Heart right ventricle (tissue), 16 donors: ENCODE measurements at regions not wholly inside any gene's neighbourhood (a gene's known extent, or its start where the extent isn't known, plus 50 kb on each side); places are given as distances from the start of the nearest gene placed in this dataset.

Source experiments
- ATAC-seq, 8 donors: fragments of 200-7000 bp; cut with Tn5 transposase; one replicate each; pipeline ENCODE4 v1.9.1; 2020; ENCODE audit warnings: mild to moderate bottlenecking in 8 of 8, moderate library complexity in 8 of 8, moderate number of reproducible peaks in 1 of 8
- DNase-seq, 2 donors: peaks; one replicate each; pipeline ENCODE4 v3.0.0-alpha.2; 2020
- H3K27ac ChIP-seq, 10 donors: fragments of 200-600 bp; sonication (generic) in 2 of 10; one replicate each; pipeline versions ENCODE4 v1.5.0 to v1.8.0; 2020 to 2022; ENCODE audit warnings: mild to moderate bottlenecking in 3 of 10
- H3K27me3 ChIP-seq, 7 donors: fragments of 200-600 bp; one replicate each; pipeline ENCODE4 v1.8.0; 2021 to 2022; ENCODE audit warnings: mild to moderate bottlenecking in 2 of 7
- H3K36me3 ChIP-seq, 9 donors: fragments of 200-600 bp; sonication (generic) in 1 of 9; one replicate each; pipeline versions ENCODE4 v1.5.0 to v1.8.0; 2020 to 2022; ENCODE audit warnings: mild to moderate bottlenecking in 2 of 9
- H3K4me1 ChIP-seq, 9 donors: fragments of 200-600 bp; sonication (generic) in 1 of 9; one replicate each; pipeline versions ENCODE4 v1.5.0 to v1.8.0; 2020 to 2022; ENCODE audit warnings: mild to moderate bottlenecking in 4 of 9
- H3K4me3 ChIP-seq, 10 donors: fragments of 200-600 bp; sonication (generic) in 2 of 10; one replicate each; pipeline versions ENCODE4 v1.5.0 to v1.8.0; 2020 to 2022; ENCODE audit warnings: mild to moderate bottlenecking in 7 of 10, moderate library complexity in 2 of 10
- H3K9me3 ChIP-seq, 11 donors: fragments of 200-600 bp in 10 of 11; sonication (generic) in 2 of 11; one replicate each; pipeline versions ENCODE4 v1.5.0 to v1.8.0; 2013 to 2022; ENCODE audit warnings: mild to moderate bottlenecking in 2 of 11, control low read depth in 1 of 11, moderate library complexity in 1 of 11
- CTCF ChIP-seq, 9 donors: fragments of 200-600 bp; sonication (generic) in 2 of 9; IDR thresholded peaks; one replicate each; pipeline versions ENCODE4 v1.5.0 to v1.8.0; 2021 to 2022; ENCODE audit warnings: antibody characterized with exemption in 9 of 9, mild to moderate bottlenecking in 5 of 9, moderate library complexity in 1 of 9
- WGBS, 2 donors: extraction: QIAGEN DNeasy Blood & Tissue Kit; methylation state at CpG; one replicate each; pipeline ENCODE4 v1.1.7; 2013; ENCODE audit warnings: inconsistent platforms in 1 of 2; 5-methylcytosine and 5-hydroxymethylcytosine counted together
- intact Hi-C, 10 donors: fragments of 100-400 bp; cut with DNase I; formaldehyde crosslinking; loops; one replicate each; pipeline versions ENCODE4 v1.11.1 to v1.14.2; 2022
- donor health status: Arrhythmogenic right ventricular cardiomyopathy.
- donor health status: ischemic (EF 13 %, LVEDD 7.1; RV severe dilation, severe dysfunction).
- donor health status: healthy with polysubstance abuse.
- donor health status: DM: no; HTN: yes; CAD: no.
- donor health status: DM: no; HTN: no; CAD: no.
- donor health status: ischemic (EF 25% LVEDD 6.9; RV normal size, moderate dysfunction).
- donor health status: ischemic (EF 25% LVEDD 5.7; RV mildly dilated, moderate dysfunction).
- donor health status: healthy.
- donor health status: DM: yes; HTN: yes; CAD: no.
- donor health status: Ischemic cardiomyopathy.
- donor health status: ischemic (EF 35%, LVEDD 5.7; RV mildly dilated, moderate dysfunction).
- donor health status: nonischemic (EF 11% LVEDD 7.7; RV severe dilation, severe dysfunction).
- donor health status: DM: yes; HTN: yes; CAD: no.
- donor health status: PGD.
- donor health status: ischemic (EF 29% LVEDD 5.4; RV normal size, mild dysfunction).
- donor health status: nonischemic (EF 23%, LVEDD 6.1; RV moderate dilation, normal function).

GRCh38 chr4:106852426-106852825 lies 183.7 kb downstream of the DKK2 start:
- DNase-seq = no peak
- 81 to 87% methylated on average over 1 of the region's 1 CpG for WGBS, 2 donors

GRCh38 chr4:106851726-106852125 lies 184.4 kb downstream of the DKK2 start:
- Histone ChIP-seq H3K27me3 (no peaks in the 10 kb centered on the region), H3K36me3 (no peaks in the 10 kb centered on the region), H3K4me3 (no peak overlapping the region), H3K27ac (no peak overlapping the region), H3K9me3 (no peaks in the 10 kb centered on the region), H3K4me1 (no peaks in the 10 kb centered on the region)
- ATAC-seq (no peak), DNase-seq (no peak)
- intact Hi-C loops = no loop called here
- 80 to 81% methylated on average over 1 of the region's 1 CpG for WGBS, 2 donors
- TF ChIP-seq CTCF (IDR thresholded peaks at IDR 0.05) = no peak

More at GRCh38 chr4:106852426-106852825, 183.7 kb downstream of the DKK2 start:
- H3K9me3 ChIP-seq = no peaks in the 10 kb centered on the region
- no peaks in the 10 kb centered on the region for H3K27me3 ChIP-seq
- H3K36me3 ChIP-seq = no peaks in the 10 kb centered on the region
- H3K27ac ChIP-seq = no peak overlapping the region
- intact Hi-C loops = no loop called here
- no peaks in the 10 kb centered on the region for H3K4me1 ChIP-seq
- no peak for TF ChIP-seq CTCF (IDR thresholded peaks at IDR 0.05)
- no peak for ATAC-seq
- no peak overlapping the region for H3K4me3 ChIP-seq

GRCh38 chr4:106850691-106851090 lies 185.4 kb downstream of the DKK2 start:
- ATAC-seq = no peak
- TF ChIP-seq CTCF (IDR thresholded peaks at IDR 0.05) = no peak
- WGBS, 2 donors = 64 to 67% methylated on average over 2 of the region's 2 CpGs

GRCh38 chr4:106835919-106836318 lies 200.2 kb downstream of the DKK2 start:
- intact Hi-C loops = no loop called here

More at GRCh38 chr4:106850691-106851090, 185.4 kb downstream of the DKK2 start:
- no peak overlapping the region for H3K27ac ChIP-seq
- H3K36me3 ChIP-seq = no peaks in the 10 kb centered on the region
- no peaks in the 10 kb centered on the region for H3K27me3 ChIP-seq
- H3K4me1 ChIP-seq = no peaks in the 10 kb centered on the region
- H3K4me3 ChIP-seq = no peak overlapping the region
- intact Hi-C loops = no loop called here
- no peaks in the 10 kb centered on the region for H3K9me3 ChIP-seq
- no peak for DNase-seq

More at GRCh38 chr4:106835919-106836318, 200.2 kb downstream of the DKK2 start:
- Histone ChIP-seq H3K27me3 (no peaks in the 10 kb centered on the region), H3K4me1 (no peaks in the 10 kb centered on the region), H3K4me3 (no peak overlapping the region), H3K9me3 (peaks cover 0 to 21% (median 8%) of the 10 kb centered on the region in 11 donors), H3K27ac (no peak overlapping the region), H3K36me3 (no peaks in the 10 kb centered on the region)
- ATAC-seq = no peak
- TF ChIP-seq CTCF (IDR thresholded peaks at IDR 0.05) = no peak
- no peak for DNase-seq
